GM12875 (cell line): ENCODE measurements at regions not wholly inside any gene's neighbourhood (a gene's known extent, or its start where the extent isn't known, plus 50 kb on each side); places are given as distances from the start of the nearest gene placed in this dataset.
A peak's percentile ranks its signal among the peaks of the same experiment; 100 is the strongest.
"Not testable (repeated sequence)": the region's sequence is repeated elsewhere in the genome, so short reads cannot be mapped to it uniquely, and the experiment has no call there.

Experiments used
- H3K4me3 ChIP-seq: one replicate; pipeline ENCODE4 v1.5.1; 2011; ENCODE audit warnings: low read depth, low read length, control low read depth
- TF ChIP-seq, protein P1 (sequence below): IDR thresholded peaks from 2 replicates; pipeline ENCODE4 v1.5.1; 2011; ENCODE audit warnings: low read depth, mild to moderate bottlenecking, control low read depth, inconsistent platforms, low read length, moderate library complexity, borderline replicate concordance; ENCODE audit not compliant: insufficient read depth

DNA sequence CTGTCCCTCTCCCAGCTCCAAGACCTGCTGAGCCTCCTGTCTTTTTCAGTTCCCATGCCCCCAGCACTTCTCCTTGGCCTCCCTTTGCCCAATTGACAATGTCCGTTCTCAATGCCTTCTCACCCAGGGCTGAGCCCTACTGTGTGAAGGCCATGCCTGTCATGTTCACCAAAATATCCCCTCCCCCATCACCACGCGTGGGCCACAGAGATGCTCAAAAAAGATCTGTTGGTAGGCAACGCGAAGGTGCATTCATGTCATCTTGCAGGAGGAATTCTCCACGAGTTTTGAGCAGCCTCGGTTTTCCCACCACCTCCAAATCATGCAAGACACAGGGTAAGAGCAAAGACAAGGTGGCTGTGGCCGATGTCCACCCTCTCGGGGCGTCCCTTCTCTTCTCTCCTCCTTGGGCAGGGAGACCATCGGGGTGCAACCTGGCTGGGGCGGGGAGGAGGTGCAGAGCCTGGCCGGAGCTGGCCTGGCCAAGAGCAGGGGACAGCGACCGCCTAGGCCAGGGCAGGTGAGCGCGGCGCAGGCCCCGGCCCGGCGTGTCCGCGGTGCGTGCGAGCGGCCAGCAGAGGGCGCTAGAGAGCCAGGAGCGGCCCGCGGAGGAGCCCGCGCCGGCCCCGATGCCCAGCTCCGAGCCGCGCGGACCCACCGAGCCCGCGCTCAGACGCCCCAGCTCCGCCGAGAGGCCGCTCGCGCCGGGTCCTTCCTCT is 56.3 kb upstream of the KRTAP5-11 start:
- TF ChIP-seq, protein P1, sequence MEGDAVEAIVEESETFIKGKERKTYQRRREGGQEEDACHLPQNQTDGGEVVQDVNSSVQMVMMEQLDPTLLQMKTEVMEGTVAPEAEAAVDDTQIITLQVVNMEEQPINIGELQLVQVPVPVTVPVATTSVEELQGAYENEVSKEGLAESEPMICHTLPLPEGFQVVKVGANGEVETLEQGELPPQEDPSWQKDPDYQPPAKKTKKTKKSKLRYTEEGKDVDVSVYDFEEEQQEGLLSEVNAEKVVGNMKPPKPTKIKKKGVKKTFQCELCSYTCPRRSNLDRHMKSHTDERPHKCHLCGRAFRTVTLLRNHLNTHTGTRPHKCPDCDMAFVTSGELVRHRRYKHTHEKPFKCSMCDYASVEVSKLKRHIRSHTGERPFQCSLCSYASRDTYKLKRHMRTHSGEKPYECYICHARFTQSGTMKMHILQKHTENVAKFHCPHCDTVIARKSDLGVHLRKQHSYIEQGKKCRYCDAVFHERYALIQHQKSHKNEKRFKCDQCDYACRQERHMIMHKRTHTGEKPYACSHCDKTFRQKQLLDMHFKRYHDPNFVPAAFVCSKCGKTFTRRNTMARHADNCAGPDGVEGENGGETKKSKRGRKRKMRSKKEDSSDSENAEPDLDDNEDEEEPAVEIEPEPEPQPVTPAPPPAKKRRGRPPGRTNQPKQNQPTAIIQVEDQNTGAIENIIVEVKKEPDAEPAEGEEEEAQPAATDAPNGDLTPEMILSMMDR: peak; percentile 80
- H3K4me3 ChIP-seq: not testable (repeated sequence)

DNA sequence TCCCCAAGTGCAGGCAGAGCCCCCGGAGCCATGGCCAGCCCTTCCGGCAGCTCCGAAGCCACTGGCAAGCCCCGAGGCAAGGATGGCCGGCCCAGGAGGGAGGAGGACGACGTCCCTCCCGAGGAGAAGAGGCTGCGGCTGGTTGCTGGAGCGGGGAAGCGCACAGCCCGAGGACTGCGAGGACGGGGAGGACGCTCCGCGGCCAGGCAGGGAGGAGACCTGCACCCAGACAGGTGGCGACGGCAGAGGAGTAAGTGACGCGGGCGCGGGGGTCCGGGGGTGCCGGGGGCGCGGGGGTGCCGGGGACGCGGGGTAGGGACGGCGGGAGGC is 56.8 kb upstream of the KRTAP5-11 start:
- not testable (repeated sequence) for H3K4me3 ChIP-seq

- not testable (repeated sequence) for H3K4me3 ChIP-seq
These were observed 57.2 kb upstream of the KRTAP5-11 start for GRCh38 chr11:71639916-71640315.

DNA sequence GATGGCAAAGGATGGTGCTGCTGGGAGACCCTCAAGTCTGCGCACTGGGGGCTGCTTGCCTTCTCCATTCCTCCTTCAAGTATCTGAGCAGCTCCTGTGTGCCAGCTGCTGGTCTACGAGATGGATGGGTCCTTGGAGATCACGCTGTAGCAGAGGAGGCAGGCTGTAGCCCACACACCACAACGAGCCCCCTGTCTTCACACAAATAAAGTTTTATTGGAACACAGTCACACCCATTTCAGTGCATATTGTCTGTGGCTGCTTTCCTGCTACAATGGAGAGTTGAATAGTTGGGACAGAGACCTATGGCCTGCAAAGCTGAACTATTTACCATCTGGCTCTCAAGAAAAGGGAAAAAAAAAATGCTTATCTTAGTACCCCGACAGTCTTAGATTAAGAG is 64.4 kb upstream of the KRTAP5-11 start:
- H3K4me3 ChIP-seq: not testable (repeated sequence)

DNA sequence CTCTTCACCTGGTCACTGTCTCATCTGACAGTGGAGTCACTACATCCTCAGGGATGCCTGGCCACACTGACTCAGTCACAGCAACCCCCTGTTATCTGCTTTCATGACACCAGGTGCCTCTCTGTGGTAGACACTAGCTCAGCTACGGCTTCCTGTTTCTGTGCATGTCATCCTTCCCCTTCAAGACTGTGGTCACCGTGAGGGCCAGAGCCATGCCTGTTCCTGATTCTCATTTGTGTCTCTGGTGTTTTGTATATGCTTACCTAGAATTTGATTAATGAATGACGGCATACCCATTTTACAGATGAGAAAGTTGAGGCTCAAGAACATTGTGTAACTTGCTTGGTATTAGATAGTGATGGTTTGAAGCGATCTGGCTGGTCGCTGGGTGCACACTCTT is 70.3 kb upstream of the KRTAP5-11 start:
- H3K4me3 ChIP-seq: not testable (repeated sequence)

DNA sequence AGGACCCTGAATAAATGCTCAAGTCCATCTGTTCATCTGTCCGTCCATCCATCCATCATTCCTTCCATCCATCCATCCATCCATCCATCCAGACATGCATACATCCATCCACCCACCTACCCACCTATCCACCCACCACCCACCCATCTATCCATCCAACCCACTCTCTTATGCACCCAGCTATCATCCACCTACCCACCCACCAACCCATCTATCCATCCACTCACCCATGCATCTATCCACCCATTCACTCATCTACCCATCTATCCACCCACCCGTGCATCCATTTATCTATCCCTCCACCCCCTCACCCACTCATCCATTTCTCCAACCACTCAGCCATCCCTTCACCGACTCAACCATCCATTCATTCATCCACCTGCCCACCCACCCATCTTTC is 71.7 kb upstream of the KRTAP5-11 start:
- H3K4me3 ChIP-seq: not testable (repeated sequence)

GRCh38 chr11:71655041-71655440 is 72.4 kb upstream of the KRTAP5-11 start:
- not testable (repeated sequence) for H3K4me3 ChIP-seq

DNA sequence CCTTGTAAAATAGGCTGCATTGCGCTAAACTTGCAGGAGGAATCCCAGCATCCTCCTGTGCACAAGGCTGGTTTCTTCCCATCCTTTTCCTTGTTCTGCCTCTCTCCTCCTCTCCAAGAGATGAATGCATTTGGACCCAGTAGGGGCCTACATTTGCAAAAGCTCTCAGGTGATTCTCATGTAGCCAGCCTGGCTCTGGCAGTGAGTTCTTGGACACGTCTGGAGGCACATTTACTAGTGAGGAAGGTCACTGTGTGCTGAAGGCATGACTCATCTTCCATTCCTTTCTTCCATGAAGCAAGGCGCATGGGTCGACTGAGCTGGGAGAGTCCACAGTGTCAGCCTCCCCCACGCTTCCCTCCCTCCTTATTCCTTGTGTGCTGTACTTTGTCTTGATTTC is 73.8 kb upstream of the KRTAP5-11 start:
- not testable (repeated sequence) for H3K4me3 ChIP-seq

DNA sequence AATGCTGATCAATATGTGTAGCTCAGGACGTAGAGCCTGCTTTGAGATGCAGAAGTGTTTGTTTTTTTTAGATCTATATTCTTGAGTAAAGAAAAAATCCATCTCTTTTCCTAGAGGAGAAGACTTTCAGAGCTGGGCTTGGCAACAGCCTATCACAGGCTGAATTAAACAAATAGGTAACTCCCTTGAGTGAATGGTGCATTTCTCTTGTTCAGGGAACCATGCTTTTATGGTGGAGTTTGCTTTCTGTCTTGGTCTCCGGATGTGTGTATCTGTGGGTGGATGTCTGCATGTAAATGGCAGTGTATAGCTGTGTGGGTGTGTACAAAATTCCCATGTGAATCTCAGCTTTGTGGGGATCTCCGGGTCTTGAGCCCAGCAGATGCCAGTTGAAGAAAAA is 82.3 kb upstream of the KRTAP5-11 start:
- H3K4me3 ChIP-seq: not testable (repeated sequence)

- not testable (repeated sequence) for H3K4me3 ChIP-seq
These were observed 115.4 kb upstream of the KRTAP5-11 start for GRCh38 chr11:71698110-71698509.

- H3K4me3 ChIP-seq: not testable (repeated sequence)
- TF ChIP-seq, protein P1: peak; percentile 16; the same call in 1 of the 2 replicates
These were observed 116.3 kb upstream of the KRTAP5-11 start for GRCh38 chr11:71698961-71699360.

DNA sequence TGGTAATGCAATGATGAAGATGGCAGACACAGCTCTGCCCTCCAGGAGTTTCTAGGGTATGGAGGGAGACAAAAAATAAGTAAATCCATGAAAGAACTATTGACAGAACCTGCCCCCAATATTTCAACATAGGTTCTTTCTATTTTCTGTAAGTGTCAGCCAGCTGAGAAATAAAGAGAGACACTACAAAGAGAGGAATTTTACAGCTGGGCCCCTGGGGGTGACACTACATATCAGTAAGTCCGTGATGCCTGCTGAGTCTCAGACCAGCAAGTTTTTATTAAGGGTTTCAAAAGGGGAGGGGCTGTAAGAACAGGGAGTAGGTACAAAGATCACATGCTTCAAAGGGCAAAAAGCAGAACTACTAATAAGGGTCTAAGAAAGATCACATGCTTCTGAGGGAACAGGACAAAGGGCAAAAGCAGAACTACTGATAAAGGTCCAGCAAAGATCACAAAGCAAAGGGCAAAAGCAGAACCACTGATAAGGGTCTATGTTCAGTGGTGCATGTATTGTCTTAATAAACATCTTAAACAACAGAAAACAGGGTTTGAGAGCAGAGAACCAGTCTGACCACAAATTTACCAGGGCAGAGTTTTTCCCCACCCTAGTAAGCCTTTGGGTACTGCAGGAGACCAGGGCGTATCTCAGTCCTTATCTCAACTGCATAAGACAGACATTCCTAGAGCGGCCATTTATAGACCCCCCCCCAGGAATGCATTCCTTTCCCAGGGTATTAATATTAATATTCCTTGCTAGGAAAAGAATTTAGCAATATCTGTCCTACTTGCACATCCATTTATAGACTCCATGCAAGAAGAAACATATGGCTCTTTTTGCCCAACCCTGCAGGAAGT is 119.0 kb upstream of the KRTAP5-11 start:
- H3K4me3 ChIP-seq: not testable (repeated sequence)

GRCh38 chr11:71705086-71705737 is 122.5 kb upstream of the KRTAP5-11 start:
- not testable (repeated sequence) for H3K4me3 ChIP-seq

GRCh38 chr11:71705738-71706432 is 123.2 kb upstream of the KRTAP5-11 start:
- H3K4me3 ChIP-seq: not testable (repeated sequence)

- not testable (repeated sequence) for H3K4me3 ChIP-seq
These were observed 124.4 kb upstream of the KRTAP5-11 start for GRCh38 chr11:71707083-71707482.

DNA sequence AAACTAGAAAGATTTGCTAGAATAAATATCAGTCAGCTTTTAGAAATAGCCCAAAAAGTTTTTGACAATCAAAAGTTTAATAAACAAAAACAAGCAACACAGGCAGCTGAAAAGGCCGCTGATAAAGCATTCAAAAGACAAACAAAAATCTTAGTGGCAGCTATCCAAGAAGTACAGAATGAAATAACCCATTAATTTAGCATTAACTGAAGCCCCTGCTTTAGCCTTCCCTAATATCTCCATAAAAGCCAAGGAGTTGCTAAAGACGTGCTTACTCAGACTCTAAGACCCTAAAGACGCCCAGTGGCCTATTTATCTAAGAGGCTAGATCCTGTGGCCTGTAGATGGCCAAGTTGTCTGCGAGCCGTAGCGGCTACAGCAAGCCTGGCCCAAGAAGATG is 123.5 kb upstream of the DEFB108B start:
- not testable (repeated sequence) for H3K4me3 ChIP-seq

DNA sequence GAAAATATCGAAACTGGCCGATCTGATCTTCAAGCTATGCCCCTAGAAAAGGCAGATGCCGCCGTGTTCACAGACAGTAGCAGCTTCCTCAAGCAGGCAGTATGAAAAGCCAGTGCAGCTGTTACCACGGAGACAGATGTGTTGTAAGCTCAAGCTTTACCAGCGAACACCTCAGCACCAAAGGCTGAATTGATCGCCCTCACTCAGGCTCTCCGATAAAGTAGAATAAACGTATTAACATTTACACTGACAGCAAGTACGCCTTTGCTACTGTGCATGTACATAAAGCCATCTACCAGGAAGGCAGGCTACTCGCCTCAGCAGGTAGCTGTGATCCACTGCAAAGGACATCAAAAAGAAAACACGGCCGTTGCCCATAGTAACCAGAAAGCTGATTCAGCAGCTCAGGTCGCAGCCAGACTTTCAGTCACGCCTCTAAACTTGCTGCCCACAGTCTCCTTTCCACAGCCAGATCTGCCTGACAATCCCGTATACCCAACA is 122.8 kb upstream of the DEFB108B start:
- not testable (repeated sequence) for H3K4me3 ChIP-seq
